ENCODE measurements at regions not wholly inside any gene's neighbourhood (a gene's known extent, or its start where the extent isn't known, plus 50 kb on each side); places are given as distances from the start of the nearest gene placed in this dataset.

- H3K4me1 Mint-ChIP-seq (ENCODE audit: unreplicated experiment), result no peaks in the 10 kb centered on the region
- H3K27me3 Mint-ChIP-seq (ENCODE audit: unreplicated experiment), result no peaks in the 10 kb centered on the region
- TF ChIP-seq, protein P1, sequence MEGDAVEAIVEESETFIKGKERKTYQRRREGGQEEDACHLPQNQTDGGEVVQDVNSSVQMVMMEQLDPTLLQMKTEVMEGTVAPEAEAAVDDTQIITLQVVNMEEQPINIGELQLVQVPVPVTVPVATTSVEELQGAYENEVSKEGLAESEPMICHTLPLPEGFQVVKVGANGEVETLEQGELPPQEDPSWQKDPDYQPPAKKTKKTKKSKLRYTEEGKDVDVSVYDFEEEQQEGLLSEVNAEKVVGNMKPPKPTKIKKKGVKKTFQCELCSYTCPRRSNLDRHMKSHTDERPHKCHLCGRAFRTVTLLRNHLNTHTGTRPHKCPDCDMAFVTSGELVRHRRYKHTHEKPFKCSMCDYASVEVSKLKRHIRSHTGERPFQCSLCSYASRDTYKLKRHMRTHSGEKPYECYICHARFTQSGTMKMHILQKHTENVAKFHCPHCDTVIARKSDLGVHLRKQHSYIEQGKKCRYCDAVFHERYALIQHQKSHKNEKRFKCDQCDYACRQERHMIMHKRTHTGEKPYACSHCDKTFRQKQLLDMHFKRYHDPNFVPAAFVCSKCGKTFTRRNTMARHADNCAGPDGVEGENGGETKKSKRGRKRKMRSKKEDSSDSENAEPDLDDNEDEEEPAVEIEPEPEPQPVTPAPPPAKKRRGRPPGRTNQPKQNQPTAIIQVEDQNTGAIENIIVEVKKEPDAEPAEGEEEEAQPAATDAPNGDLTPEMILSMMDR (IDR thresholded peaks at IDR 0.05; ENCODE audit: unreplicated experiment), result no peak
- H3K36me3 Mint-ChIP-seq (ENCODE audit: low read depth, unreplicated experiment), result no peaks in the 10 kb centered on the region
- H3K4me3 Mint-ChIP-seq (ENCODE audit: unreplicated experiment), result no peak overlapping the region
- no peak for DNase-seq (ENCODE audit: low spot score)
- no peaks in the 10 kb centered on the region for H3K9me3 Mint-ChIP-seq (ENCODE audit: unreplicated experiment)
- no peak overlapping the region for H3K27ac Mint-ChIP-seq (ENCODE audit: unreplicated experiment)
Observed at GRCh38 chr3:82791241-82791640, 1029.8 kb upstream of the GBE1 start.

DNA sequence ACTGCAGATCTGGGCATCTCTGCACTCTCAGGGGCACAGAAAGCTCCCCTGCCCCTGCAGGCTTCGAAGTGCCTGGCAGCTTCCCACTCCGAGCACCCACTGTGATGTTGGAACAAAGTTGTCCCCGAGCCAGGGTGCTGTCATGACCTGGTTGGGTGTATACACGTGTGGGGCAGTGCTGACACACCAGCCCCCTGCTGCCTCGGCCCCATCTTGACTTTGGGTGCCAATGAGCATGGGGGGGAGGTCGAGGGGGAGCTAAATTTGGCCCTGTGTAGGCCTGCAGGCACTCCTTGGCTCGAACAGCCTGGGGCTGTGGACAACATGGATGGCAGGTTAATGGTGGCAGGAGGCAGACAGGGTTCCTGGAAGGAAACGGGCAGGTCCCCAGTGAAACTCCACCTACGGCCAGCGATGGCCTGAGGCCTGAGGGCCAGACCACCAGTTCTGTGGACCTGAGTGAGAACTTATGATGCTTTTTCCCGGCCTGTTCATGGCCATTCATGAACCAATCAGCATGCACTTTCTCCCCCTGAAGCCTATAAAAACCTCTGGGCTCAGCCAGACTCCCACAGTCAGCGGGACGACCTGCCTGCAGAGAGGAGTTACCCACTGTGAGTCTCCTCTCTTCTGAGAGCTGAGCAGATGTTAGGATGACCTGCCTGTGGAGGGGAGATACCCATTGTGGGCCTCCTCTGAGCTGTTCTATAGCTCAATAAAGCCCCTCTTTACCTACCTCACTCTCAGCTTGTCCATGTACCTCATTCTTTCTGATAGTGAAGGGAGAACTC lies 1029.1 kb upstream of the GBE1 start:
- no peaks in the 10 kb centered on the region for H3K36me3 Mint-ChIP-seq (ENCODE audit: low read depth, unreplicated experiment)
- DNase-seq (ENCODE audit: low spot score), result no peak
- H3K4me1 Mint-ChIP-seq (ENCODE audit: unreplicated experiment), result no peaks in the 10 kb centered on the region
- H3K27me3 Mint-ChIP-seq (ENCODE audit: unreplicated experiment), result no peaks in the 10 kb centered on the region
- TF ChIP-seq, protein P1 (IDR thresholded peaks at IDR 0.05; ENCODE audit: unreplicated experiment), result no peak
- H3K27ac Mint-ChIP-seq (ENCODE audit: unreplicated experiment), result no peak overlapping the region
- H3K4me3 Mint-ChIP-seq (ENCODE audit: unreplicated experiment), result no peak overlapping the region
- H3K9me3 Mint-ChIP-seq (ENCODE audit: unreplicated experiment), result no peaks in the 10 kb centered on the region

GRCh38 chr3:82783194-82783593 lies 1021.7 kb upstream of the GBE1 start:
- no peaks in the 10 kb centered on the region for H3K9me3 Mint-ChIP-seq (ENCODE audit: unreplicated experiment)
- no peak for DNase-seq (ENCODE audit: low spot score)
- H3K4me1 Mint-ChIP-seq (ENCODE audit: unreplicated experiment), result no peaks in the 10 kb centered on the region
- no peaks in the 10 kb centered on the region for H3K27me3 Mint-ChIP-seq (ENCODE audit: unreplicated experiment)
- TF ChIP-seq, protein P1 (IDR thresholded peaks at IDR 0.05; ENCODE audit: unreplicated experiment), result no peak
- no peak overlapping the region for H3K27ac Mint-ChIP-seq (ENCODE audit: unreplicated experiment)
- no peak overlapping the region for H3K4me3 Mint-ChIP-seq (ENCODE audit: unreplicated experiment)
- no peaks in the 10 kb centered on the region for H3K36me3 Mint-ChIP-seq (ENCODE audit: low read depth, unreplicated experiment)

DNA sequence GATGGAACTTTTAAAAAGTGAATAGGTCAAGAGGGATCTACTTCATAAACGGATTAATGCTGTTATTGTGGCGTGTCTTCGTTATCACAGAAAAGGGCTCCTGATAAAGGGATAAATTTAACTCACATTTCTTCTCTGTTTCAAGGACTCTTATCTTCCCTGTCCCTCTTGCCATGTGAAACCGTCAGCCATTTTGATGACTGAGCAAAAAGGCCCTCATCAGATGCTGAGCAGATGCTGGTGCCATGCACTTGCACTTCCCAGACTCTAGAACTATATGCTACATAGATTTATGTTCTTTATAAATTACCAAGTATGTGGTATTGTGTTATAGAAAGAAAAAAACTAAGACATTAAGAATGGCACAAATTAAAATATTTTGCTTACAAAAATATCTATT lies 1011.8 kb upstream of the GBE1 start:
- TF ChIP-seq, protein P1 (IDR thresholded peaks at IDR 0.05; ENCODE audit: unreplicated experiment), result no peak
- Mint-ChIP-seq H3K27ac (ENCODE audit: unreplicated experiment) (no peak overlapping the region), H3K4me1 (ENCODE audit: unreplicated experiment) (no peaks in the 10 kb centered on the region), H3K9me3 (ENCODE audit: unreplicated experiment) (no peaks in the 10 kb centered on the region), H3K4me3 (ENCODE audit: unreplicated experiment) (no peak overlapping the region), H3K36me3 (ENCODE audit: low read depth, unreplicated experiment) (no peaks in the 10 kb centered on the region), H3K27me3 (ENCODE audit: unreplicated experiment) (no peaks in the 10 kb centered on the region)
- no peak for DNase-seq (ENCODE audit: low spot score)

DNA sequence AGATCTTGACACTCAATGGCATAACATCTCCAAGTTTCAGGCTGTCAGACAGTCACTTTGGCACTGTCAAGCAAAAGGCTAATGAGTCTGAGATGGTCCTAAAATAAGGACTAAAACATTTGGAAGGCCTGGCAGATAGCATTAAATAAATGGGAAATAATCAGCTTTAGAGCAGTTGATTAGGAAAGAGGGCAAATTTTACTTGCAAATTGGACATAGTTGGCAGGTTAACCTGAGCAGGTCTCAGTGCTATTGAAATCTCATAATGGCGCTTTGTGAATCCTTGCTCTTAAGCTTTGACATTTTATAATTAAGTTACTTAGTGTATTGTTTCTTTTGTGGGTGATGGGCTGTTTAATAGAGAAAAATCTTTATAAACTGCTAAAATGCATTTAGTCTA lies 1003.1 kb upstream of the GBE1 start:
- Mint-ChIP-seq H3K27me3 (ENCODE audit: unreplicated experiment) (no peaks in the 10 kb centered on the region), H3K36me3 (ENCODE audit: low read depth, unreplicated experiment) (no peaks in the 10 kb centered on the region), H3K4me3 (ENCODE audit: unreplicated experiment) (no peak overlapping the region), H3K27ac (ENCODE audit: unreplicated experiment) (no peak overlapping the region), H3K4me1 (ENCODE audit: unreplicated experiment) (no peaks in the 10 kb centered on the region), H3K9me3 (ENCODE audit: unreplicated experiment) (no peaks in the 10 kb centered on the region)
- TF ChIP-seq, protein P1 (IDR thresholded peaks at IDR 0.05; ENCODE audit: unreplicated experiment), result no peak
- no peak for DNase-seq (ENCODE audit: low spot score)
